ENCODE measurements at regions not wholly inside any gene's neighbourhood (a gene's known extent, or its start where the extent isn't known, plus 50 kb on each side); places are given as distances from the start of the nearest gene placed in this dataset.

- TF ChIP-seq CTCF (IDR thresholded peaks at IDR 0.05; ENCODE audit: low read depth, low read length, poor library complexity, severe bottlenecking) (no peak), EZH2phosphoT487 (IDR thresholded peaks at IDR 0.05; ENCODE audit: borderline replicate concordance, low read length) (no peak)
Observed at GRCh38 chr7:115276791-115277190, 354.9 kb downstream of the MDFIC start.
